Stomach (tissue), 8 donors: ENCODE measurements at regions not wholly inside any gene's neighbourhood (a gene's known extent, or its start where the extent isn't known, plus 50 kb on each side); places are given as distances from the start of the nearest gene placed in this dataset.

ENCODE experiments used
- DNase-seq, 2 donors: peaks; one replicate each; pipeline versions ENCODE4 v3.0.0 to v3.0.0-alpha.2; 2013 to 2019
- H3K27ac ChIP-seq, 5 donors: fragments of 200-600 bp in 4 of 5; sonication (generic) in 4 of 5; one replicate each; pipeline ENCODE4 v1.5.1; 2013 to 2019; ENCODE audit warnings: mild to moderate bottlenecking in 1 of 5, moderate library complexity in 1 of 5
- H3K27me3 ChIP-seq, 3 donors: fragments of 200-600 bp; sonication (generic); one replicate each; pipeline ENCODE4 v1.5.1; 2017 to 2019; ENCODE audit warnings: mixed run types in 1 of 3
- H3K36me3 ChIP-seq, 4 donors: fragments of 200-600 bp; sonication (generic); 1 replicate in 3 of 4; 2 replicates in 1 of 4; pipeline ENCODE4 v1.5.1; 2016 to 2019
- H3K4me1 ChIP-seq, 4 donors: fragments of 200-600 bp; sonication (generic); one replicate each; pipeline ENCODE4 v1.5.1; 2016 to 2019
- H3K4me3 ChIP-seq, 4 donors: fragments of 200-600 bp; sonication (generic) in 3 of 4; one replicate each; pipeline ENCODE4 v1.5.1; 2016 to 2019; ENCODE audit warnings: mild to moderate bottlenecking in 1 of 4
- H3K9me3 ChIP-seq, 4 donors: fragments of 200-600 bp; sonication (generic); one replicate each; pipeline ENCODE4 v1.5.1; 2016 to 2019
- CTCF ChIP-seq, 7 experiments: fragments of 450-650 bp in 4 of 7; fragments of 200-600 bp in 3 of 7; sonication (generic) in 3 of 7; IDR thresholded peaks; one replicate each; pipeline ENCODE4 v1.5.1; 2016 to 2019; ENCODE audit warnings: antibody characterized with exemption in 7 of 7, control low read depth in 2 of 7, mild to moderate bottlenecking in 1 of 7
- EP300 ChIP-seq: sonication (generic); formaldehyde crosslinking; IDR thresholded peaks from one replicate; pipeline ENCODE4 v1.6.1; 2017; ENCODE audit warnings: antibody characterized with exemption
- POLR2A ChIP-seq, 4 donors: fragments of 450-650 bp; IDR thresholded peaks; one replicate each; pipeline ENCODE4 v1.6.1; 2016; ENCODE audit warnings: antibody characterized with exemption in 4 of 4, control low read depth in 2 of 4, mild to moderate bottlenecking in 1 of 4, moderate library complexity in 1 of 4
- POLR2AphosphoS5 ChIP-seq, 3 donors: sonication (generic); formaldehyde crosslinking; IDR thresholded peaks; one replicate each; pipeline ENCODE4 v1.6.1; 2016; ENCODE audit warnings: antibody characterized with exemption in 3 of 3
- WGBS, 5 donors: extraction: QIAGEN DNeasy Blood & Tissue Kit in 3 of 5; methylation state at CpG; one replicate each; pipeline versions ENCODE4 v1.1.5 to v1.1.7; 2013 to 2018; 5-methylcytosine and 5-hydroxymethylcytosine counted together
- intact Hi-C: fragments of 100-400 bp; cut with DNase I; formaldehyde crosslinking; loops from one replicate; pipeline ENCODE4 v1.15.1; 2023; ENCODE audit warnings: low total_unique reads
- donor health status: healthy with polysubstance abuse.
- donor health status: Bipolar disorder and iron deficiency.
- donor health status: healthy.

GRCh38 chr1:29390491-29391361, 154.4 kb downstream of the PTPRU start:
- intact Hi-C loops = no loop called here
- WGBS, 5 donors = 27 to 32% (median 29%) methylated on average over 15 to 16 of the region's 16 CpGs
- no peak for DNase-seq

GRCh38 chr1:29390075-29390474, 153.8 kb downstream of the PTPRU start:
- Histone ChIP-seq H3K36me3 (no peaks in the 10 kb centered on the region), H3K9me3 (no peaks in the 10 kb centered on the region), H3K4me3 (no peak overlapping the region), H3K27me3 (peaks cover 0 to 82% (median 17%) of the 10 kb centered on the region in 3 donors), H3K4me1 (no peaks in the 10 kb centered on the region), H3K27ac (no peak overlapping the region)
- intact Hi-C loops = no loop called here
- WGBS, 5 donors = 30 to 73% (median 58%) methylated on average over 3 of the region's 3 CpGs
- no peak for DNase-seq
- TF ChIP-seq POLR2AphosphoS5 (IDR thresholded peaks at IDR 0.05) (no peak), POLR2A (IDR thresholded peaks at IDR 0.05) (no peak), CTCF (IDR thresholded peaks at IDR 0.05) (no peak), EP300 (no peak)

More at GRCh38 chr1:29390491-29391361, 154.4 kb downstream of the PTPRU start:
- TF ChIP-seq POLR2A (IDR thresholded peaks at IDR 0.05) (no peak), CTCF (IDR thresholded peaks at IDR 0.05) (no peak), POLR2AphosphoS5 (IDR thresholded peaks at IDR 0.05) (no peak), EP300 (no peak)
- Histone ChIP-seq H3K4me1 (no peaks in the 10 kb centered on the region), H3K4me3 (no peak overlapping the region), H3K9me3 (no peaks in the 10 kb centered on the region), H3K27me3 (peaks cover 0 to 75% (median 17%) of the 10 kb centered on the region in 3 donors), H3K27ac (no peak overlapping the region), H3K36me3 (no peaks in the 10 kb centered on the region)

GRCh38 chr1:29389533-29390041, 153.3 kb downstream of the PTPRU start:
- intact Hi-C loops = no loop called here
- TF ChIP-seq POLR2AphosphoS5 (IDR thresholded peaks at IDR 0.05) = no peak
- TF ChIP-seq EP300 = no peak
- TF ChIP-seq POLR2A (IDR thresholded peaks at IDR 0.05) = no peak
- no peak for TF ChIP-seq CTCF (IDR thresholded peaks at IDR 0.05)
- Histone ChIP-seq H3K36me3 (no peaks in the 10 kb centered on the region), H3K4me3 (no peak overlapping the region), H3K27me3 (peaks cover 0 to 87% (median 17%) of the 10 kb centered on the region in 3 donors), H3K9me3 (no peaks in the 10 kb centered on the region), H3K4me1 (no peaks in the 10 kb centered on the region), H3K27ac (no peak overlapping the region)
- 49 to 71% (median 56%) methylated on average over 1 to 2 of the region's 2 CpGs; no CpG with 5 or more reads in 1 of the 5 donors for WGBS, 5 donors
- DNase-seq = no peak

- no peak overlapping the region for H3K27ac ChIP-seq
- H3K36me3 ChIP-seq = no peaks in the 10 kb centered on the region
- WGBS, 5 donors = 73 to 84% (median 76%) methylated on average over 6 of the region's 6 CpGs
- peaks cover 0 to 94% (median 17%) of the 10 kb centered on the region in 3 donors for H3K27me3 ChIP-seq
- TF ChIP-seq EP300 = no peak
- no peak for TF ChIP-seq CTCF (IDR thresholded peaks at IDR 0.05)
- TF ChIP-seq POLR2A (IDR thresholded peaks at IDR 0.05) = no peak
- TF ChIP-seq POLR2AphosphoS5 (IDR thresholded peaks at IDR 0.05) = no peak
- no peaks in the 10 kb centered on the region for H3K4me1 ChIP-seq
- intact Hi-C loops = no loop called here
- no peak overlapping the region for H3K4me3 ChIP-seq
- no peak for DNase-seq
- no peaks in the 10 kb centered on the region for H3K9me3 ChIP-seq
Observed at GRCh38 chr1:29388884-29389283, 152.6 kb downstream of the PTPRU start.
